D721Med (cell line): ENCODE measurements at regions not wholly inside any gene's neighbourhood (a gene's known extent, or its start where the extent isn't known, plus 50 kb on each side); places are given as distances from the start of the nearest gene placed in this dataset.
"Not testable (repeated sequence)": the region's sequence is repeated elsewhere in the genome, so short reads cannot be mapped to it uniquely, and the experiment has no call there.

Source experiments
- DNase-seq: peaks from one replicate; pipeline ENCODE4 v3.0.0; 2011; ENCODE audit warnings: low spot score; ENCODE audit not compliant: insufficient read length
- FAIRE-seq: peaks from 2 replicates; lab custom pipeline; 2011; peaks lifted over from hg19 to GRCh38; lab: Jason Lieb, UNC
- TF ChIP-seq, protein P1 (sequence below): IDR thresholded peaks from 2 replicates; pipeline ENCODE4 v1.5.1; 2012; ENCODE audit warnings: mild to moderate bottlenecking, control low read depth; ENCODE audit not compliant: insufficient read depth; ENCODE audit errors: missing control alignments

DNA sequence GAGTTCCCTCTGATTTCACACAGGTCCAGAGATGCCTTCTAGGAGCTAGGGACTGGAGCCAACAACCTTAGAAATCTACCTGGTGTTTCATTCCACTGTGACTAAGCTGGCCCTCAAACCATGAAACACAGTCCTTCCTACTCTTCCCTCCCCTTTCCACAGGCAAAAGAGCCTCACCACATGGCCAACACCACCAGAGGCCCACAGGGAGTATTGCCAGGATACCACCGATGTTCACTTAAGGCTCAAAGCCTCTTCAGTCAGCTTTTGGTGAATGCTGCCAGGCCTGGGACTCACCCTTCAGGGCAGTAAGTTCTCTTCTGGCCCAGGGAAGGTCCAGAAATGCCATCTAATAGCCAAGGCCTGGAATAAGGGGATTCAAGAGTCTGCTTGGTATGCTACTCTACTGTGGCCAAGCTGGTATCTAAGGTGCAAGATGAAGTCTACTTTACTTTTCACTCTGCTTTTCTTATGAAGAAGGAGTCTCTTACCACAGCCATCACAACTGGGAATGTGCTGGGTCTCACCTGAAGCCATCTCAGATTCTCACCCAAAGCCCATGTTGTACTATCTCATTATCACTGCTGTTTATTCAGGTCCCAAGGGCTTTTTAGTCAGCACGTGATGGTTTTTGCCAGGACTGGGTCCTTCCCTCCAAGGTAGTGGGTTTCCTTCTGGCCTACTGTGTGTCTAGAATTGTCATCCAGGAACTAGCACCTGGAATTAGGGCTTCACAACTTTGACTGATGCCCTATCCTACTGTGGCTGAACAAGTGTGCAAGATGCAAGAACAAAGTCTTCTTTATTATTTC is 1018.4 kb downstream of the TAF11L14 start:
- FAIRE-seq (no peak), DNase-seq (no peak)
- TF ChIP-seq, protein P1, sequence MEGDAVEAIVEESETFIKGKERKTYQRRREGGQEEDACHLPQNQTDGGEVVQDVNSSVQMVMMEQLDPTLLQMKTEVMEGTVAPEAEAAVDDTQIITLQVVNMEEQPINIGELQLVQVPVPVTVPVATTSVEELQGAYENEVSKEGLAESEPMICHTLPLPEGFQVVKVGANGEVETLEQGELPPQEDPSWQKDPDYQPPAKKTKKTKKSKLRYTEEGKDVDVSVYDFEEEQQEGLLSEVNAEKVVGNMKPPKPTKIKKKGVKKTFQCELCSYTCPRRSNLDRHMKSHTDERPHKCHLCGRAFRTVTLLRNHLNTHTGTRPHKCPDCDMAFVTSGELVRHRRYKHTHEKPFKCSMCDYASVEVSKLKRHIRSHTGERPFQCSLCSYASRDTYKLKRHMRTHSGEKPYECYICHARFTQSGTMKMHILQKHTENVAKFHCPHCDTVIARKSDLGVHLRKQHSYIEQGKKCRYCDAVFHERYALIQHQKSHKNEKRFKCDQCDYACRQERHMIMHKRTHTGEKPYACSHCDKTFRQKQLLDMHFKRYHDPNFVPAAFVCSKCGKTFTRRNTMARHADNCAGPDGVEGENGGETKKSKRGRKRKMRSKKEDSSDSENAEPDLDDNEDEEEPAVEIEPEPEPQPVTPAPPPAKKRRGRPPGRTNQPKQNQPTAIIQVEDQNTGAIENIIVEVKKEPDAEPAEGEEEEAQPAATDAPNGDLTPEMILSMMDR: no peak

DNA sequence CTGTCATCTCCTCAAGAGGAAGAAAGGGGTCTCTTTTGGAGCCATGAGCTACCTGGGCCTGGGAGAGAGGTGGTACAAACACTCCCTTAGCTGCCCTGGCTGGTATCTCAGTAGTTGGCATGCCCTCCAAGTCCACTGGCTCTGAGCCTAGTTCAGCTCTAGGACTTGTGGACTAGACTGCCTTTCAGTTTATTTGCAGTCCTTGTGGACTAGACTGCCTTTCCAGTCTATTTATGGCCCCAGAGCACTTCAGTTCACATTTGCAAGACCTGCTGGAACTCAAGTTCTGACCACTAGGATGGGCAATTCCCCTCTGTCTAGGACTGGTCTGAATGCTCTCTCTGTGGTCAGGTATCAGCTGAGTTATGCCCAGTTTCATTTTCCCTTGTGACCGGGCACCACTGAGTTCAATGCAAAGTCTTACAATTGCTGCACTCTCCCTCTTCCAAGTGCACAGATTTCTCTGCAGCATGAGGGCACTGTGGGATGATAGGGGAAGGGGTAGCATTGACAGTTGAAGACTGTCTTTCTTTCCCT is 1019.0 kb downstream of the TAF11L14 start:
- TF ChIP-seq, protein P1: no peak
- no peak for FAIRE-seq

DNA sequence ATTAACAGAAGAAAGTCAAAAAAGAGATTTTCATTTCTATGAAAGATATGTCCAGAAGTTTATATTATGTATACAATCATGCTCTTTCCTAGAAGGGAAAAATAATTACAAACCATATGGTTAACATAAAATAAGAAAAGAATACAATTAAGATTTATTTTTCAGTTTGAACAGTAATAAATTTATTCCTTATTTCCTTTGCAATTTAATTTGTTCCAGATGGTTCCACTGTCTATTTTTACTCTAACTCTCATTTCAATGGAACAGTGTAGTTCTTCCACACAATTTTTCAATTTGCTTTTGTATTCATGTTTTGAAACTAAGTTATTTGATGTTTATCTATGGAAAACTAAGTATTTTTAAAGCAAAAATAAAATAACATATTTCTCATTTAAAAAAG is 1026.3 kb downstream of the TAF11L14 start:
- TF ChIP-seq, protein P1: no peak
- no peak for FAIRE-seq

More for the DNA sequence above, 1019.0 kb downstream of the TAF11L14 start:
- no peak for DNase-seq

DNA sequence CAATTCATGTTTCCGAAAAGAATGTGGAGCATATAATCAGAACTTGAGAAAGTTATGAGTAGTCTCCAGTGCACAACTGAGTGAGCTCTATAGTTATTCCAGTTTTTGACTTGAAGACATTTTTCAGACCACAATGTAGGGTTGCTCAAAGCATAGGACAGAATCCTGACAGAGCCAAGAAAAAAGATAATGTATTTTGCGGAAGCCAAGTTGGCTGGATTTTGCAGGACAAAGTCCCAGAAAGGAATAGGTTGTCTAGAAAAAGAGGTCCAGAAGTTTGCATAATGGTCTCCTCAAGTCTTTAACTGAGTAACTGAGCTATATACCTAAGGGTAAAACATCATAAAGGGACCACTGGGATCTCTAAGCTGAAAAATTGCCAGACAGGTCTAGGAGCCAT is 1028.0 kb downstream of the TAF11L14 start:
- no peak for FAIRE-seq
- TF ChIP-seq, protein P1: no peak
- no peak for DNase-seq

More for the DNA sequence above, 1026.3 kb downstream of the TAF11L14 start:
- DNase-seq: no peak

DNA sequence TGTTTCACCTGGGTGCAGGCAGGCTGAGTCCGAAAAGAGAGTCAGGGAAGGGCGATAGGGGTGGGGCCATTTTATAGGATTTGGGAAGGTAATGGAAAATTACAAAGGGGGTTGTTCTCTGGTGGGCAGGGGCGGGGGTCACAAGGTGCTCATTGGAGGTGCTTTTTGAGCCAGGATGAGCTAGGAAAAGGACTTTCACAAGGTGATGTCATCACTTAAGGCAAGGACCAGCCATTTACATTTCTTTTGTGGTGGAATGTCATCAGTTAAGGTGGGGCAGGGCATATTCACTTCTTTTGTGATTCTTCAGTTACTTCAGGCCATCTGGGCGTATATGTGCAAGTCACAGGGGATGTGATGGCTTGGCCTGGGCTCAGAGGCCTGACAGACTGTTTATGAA is 1040.0 kb downstream of the TAF11L14 start:
- DNase-seq, FAIRE-seq: not testable (repeated sequence)

DNA sequence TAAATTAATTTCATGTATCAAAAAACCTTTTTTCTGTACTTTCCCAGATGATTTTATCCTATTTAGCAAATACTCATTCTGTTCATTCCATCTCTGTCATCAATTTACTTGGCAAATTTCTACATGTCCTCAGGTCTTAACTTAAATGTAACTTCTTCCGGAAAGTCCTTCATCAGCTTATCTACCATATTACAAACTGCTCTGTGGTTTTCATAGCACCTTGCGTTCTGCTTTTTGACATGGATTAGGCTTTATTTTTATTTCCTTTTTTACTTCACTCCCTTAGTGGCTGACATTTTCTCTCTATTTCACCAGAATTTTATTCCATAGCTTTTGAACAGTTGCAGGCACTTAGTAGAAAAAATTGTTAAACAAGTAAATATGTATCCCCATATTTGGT is 1040.8 kb downstream of the TAF11L14 start:
- TF ChIP-seq, protein P1: no peak
- DNase-seq (no peak), FAIRE-seq (no peak)

DNA sequence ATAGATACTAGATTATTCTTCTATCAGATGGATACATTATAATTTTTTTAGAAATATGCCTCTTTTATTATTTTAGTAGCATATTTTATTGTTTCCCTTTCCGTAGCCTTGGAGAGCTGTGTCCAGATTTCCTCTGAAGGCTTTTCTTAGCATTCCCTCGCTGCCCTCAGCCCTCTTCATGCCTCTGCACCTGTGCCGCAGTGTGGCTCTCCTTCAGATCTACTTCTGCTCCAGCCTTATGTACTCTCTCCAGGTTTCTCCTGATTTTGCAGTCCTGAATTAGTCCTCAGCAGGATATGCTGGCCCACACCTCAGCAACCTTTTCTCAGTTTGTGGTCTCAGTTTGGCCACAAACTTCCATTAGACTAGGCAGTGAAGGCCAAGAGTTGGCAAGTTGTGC is 1052.0 kb downstream of the TAF11L14 start:
- FAIRE-seq (no peak), DNase-seq (no peak)
- TF ChIP-seq, protein P1: no peak
